NCI-H1694 (cell line): ENCODE measurements at regions not wholly inside any gene's neighbourhood (a gene's known extent, or its start where the extent isn't known, plus 50 kb on each side); places are given as distances from the start of the nearest gene placed in this dataset.
"Not testable (repeated sequence)": the region's sequence is repeated elsewhere in the genome, so short reads cannot be mapped to it uniquely, and the experiment has no call there.

Experiments used
- DNase-seq: peaks from one replicate; lab custom pipeline; 2025; lab: John Stamatoyannopoulos, UW

DNA sequence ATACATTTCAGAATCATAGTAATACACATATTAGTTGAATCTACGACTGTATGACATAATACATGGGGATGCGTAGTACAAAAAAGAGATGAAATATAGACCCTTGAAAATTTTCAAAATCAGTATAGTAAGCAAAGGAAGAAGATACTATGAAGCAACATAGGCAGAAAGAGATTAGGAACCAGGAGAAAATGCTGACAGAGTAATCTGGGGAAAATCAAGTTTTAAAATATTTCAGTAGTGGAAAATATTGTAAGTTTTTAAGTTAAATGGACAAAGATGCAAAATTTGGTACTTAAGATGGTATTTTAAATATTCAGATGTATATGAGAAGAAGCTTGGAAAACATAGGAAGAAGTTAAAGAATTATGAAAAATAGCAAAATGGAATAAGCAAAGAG is 915.6 kb upstream of the LRFN5 start:
- no peak for DNase-seq

- DNase-seq: no peak
Observed at GRCh38 chr14:40685764-40686163, 920.9 kb upstream of the LRFN5 start.

- DNase-seq: no peak
Observed at GRCh38 chr14:40684328-40684727, 922.3 kb upstream of the LRFN5 start.

- no peak for DNase-seq
Observed at GRCh38 chr14:40682131-40682913, 924.4 kb upstream of the LRFN5 start.

GRCh38 chr14:40679256-40679655 is 927.4 kb upstream of the LRFN5 start:
- DNase-seq: no peak

GRCh38 chr14:40677206-40677605 is 929.5 kb upstream of the LRFN5 start:
- DNase-seq: not testable (repeated sequence)

- DNase-seq: no peak
Observed at GRCh38 chr14:40674502-40674901, 932.2 kb upstream of the LRFN5 start.

- no peak for DNase-seq
Observed at GRCh38 chr14:40656311-40656710, 950.4 kb upstream of the LRFN5 start.

- no peak for DNase-seq
Observed at GRCh38 chr14:40652089-40652691, 954.5 kb upstream of the LRFN5 start.

DNA sequence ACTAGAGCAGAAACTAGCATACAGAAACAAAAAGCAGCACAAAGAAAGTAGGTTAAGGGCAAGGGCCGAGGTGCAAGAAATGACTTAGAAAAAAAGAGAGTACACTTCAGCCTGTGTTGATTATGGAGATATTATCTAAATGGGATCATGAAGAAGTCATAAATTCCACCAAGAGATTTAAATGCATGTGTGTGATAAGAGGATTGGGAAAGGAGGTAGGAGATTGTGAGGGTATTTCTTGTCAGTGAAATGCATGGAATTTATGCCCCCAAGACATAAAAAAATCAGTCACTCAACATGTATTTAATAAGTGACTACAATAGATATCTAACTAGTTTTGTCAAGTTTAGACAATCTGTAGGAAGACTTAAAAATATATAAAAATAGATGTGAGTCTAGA is 976.2 kb upstream of the LRFN5 start:
- DNase-seq: no peak

GRCh38 chr14:40629551-40630137 is 977.0 kb upstream of the LRFN5 start:
- DNase-seq: not testable (repeated sequence)

- DNase-seq: no peak
Observed at GRCh38 chr14:40629144-40629543, 977.5 kb upstream of the LRFN5 start.

GRCh38 chr14:40623643-40624042 is 983.0 kb upstream of the LRFN5 start:
- DNase-seq: no peak

DNA sequence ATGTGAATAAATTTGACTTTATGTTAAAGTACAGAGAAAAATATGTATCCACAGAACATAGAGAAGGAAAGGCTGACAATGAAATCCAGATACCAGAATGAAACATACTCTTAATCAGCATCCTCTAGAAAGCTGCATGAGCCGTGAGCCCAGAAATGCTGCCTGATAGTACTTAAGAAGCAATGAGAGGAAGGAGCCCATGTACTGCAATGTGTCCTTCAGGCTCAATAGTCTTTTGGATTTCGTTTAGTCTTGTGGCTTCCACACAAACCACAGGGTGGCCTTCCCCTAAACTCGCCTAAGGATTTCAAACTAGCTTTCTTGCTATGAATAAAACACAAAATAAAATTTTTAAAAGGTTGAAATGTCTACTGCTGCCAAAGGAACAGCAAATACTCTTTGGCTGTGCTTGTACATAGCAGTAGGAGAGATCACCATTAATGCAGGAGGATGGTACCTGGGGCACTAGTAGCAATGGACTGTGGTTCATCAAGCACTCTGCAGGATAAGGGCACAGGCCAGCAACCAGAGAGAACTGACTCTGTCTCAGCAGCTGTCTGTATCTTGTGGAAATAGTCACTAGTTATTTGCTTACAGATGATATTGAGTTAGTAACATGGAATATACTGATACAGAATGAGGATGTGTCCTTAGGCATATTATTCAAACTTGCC is 988.3 kb upstream of the LRFN5 start:
- no peak for DNase-seq

DNA sequence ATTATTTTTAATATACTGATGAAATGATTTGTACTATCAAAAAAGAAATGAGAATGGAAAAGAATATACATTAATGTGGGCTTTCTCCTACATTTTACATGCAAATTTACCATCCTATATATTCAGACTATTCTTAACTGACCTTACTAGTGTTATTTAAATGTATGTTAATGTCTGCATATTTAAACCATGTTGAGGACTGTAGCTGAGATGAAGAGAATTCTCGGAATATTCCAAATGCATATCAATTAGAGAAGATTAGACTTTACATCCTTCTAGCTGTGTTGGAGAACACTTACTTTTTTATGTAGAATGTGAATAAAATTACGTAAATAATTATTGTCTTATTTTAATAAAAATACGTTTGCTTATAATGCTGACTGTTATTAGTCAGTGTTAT is 990.1 kb upstream of the LRFN5 start:
- DNase-seq: no peak

- no peak for DNase-seq
Observed at GRCh38 chr14:40601063-40601462, 1005.6 kb upstream of the LRFN5 start.

GRCh38 chr14:40599725-40600124 is 1007.0 kb upstream of the LRFN5 start:
- DNase-seq: no peak

GRCh38 chr14:40581264-40581663 is 1025.4 kb upstream of the LRFN5 start:
- DNase-seq: no peak

- peak; percentile 28 for DNase-seq
Observed at GRCh38 chr14:40576880-40577478, 1029.7 kb upstream of the LRFN5 start.

DNA sequence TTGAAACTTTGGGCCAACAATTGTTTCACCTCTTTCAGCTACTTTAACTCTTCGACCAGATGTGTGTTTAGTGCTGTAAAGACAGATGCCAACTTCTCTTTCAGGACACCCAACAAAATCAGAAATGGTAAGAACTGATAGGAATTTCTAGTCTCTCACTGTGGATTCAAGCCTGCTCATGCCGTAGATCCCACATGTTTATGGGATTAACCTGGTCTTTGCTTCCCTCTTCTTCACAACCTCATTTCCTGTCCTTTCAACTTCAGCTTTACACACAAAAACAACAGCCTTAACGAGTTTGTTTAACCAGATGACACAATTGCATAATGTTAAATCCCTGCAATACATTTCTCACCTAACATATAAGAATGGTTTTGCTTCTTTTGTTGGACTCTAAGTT is 1031.9 kb upstream of the LRFN5 start:
- no peak for DNase-seq

GRCh38 chr14:40525314-40525713 is 1081.4 kb upstream of the LRFN5 start:
- no peak for DNase-seq

GRCh38 chr14:40523123-40523522 is 1083.6 kb upstream of the LRFN5 start:
- no peak for DNase-seq
